ENCODE measurements at regions not wholly inside any gene's neighbourhood (a gene's known extent, or its start where the extent isn't known, plus 50 kb on each side); places are given as distances from the start of the nearest gene placed in this dataset.
"Not testable (repeated sequence)": the region's sequence is repeated elsewhere in the genome, so short reads cannot be mapped to it uniquely, and the experiment has no call there.

- no peak for DNase-seq (ENCODE audit: insufficient read length, low spot score)
- TF ChIP-seq POLR2A (IDR thresholded peaks at IDR 0.05; ENCODE audit: low read depth, low read length): no peak
- TF ChIP-seq SPI1 (IDR thresholded peaks at IDR 0.05; ENCODE audit: low read depth, low read length): no peak
- no peak for TF ChIP-seq PAX5 (IDR thresholded peaks at IDR 0.05; ENCODE audit: insufficient read depth, low read length, severe bottlenecking)
- no peak for TF ChIP-seq POLR2AphosphoS5 (IDR thresholded peaks at IDR 0.05; ENCODE audit: low read depth, low read length)
- TF ChIP-seq TAF1 (IDR thresholded peaks at IDR 0.05; ENCODE audit: low read depth, low read length): no peak
- no peak for TF ChIP-seq POU2F2 (IDR thresholded peaks at IDR 0.05; ENCODE audit: low read depth, low read length)
- FAIRE-seq: no peak
Observed at GRCh38 chr2:51959696-51960095, 927.8 kb upstream of the NRXN1 start.

GRCh38 chr2:51953931-51954330 is 922.0 kb upstream of the NRXN1 start:
- FAIRE-seq (no peak), DNase-seq (ENCODE audit: insufficient read length, low spot score) (no peak)
- no peak for TF ChIP-seq POLR2A (IDR thresholded peaks at IDR 0.05; ENCODE audit: low read depth, low read length)
- TF ChIP-seq POU2F2 (IDR thresholded peaks at IDR 0.05; ENCODE audit: low read depth, low read length): no peak
- no peak for TF ChIP-seq SPI1 (IDR thresholded peaks at IDR 0.05; ENCODE audit: low read depth, low read length)
- no peak for TF ChIP-seq POLR2AphosphoS5 (IDR thresholded peaks at IDR 0.05; ENCODE audit: low read depth, low read length)
- TF ChIP-seq PAX5 (IDR thresholded peaks at IDR 0.05; ENCODE audit: insufficient read depth, low read length, severe bottlenecking): no peak

GRCh38 chr2:51921076-51921475 is 889.1 kb upstream of the NRXN1 start:
- FAIRE-seq (no peak), DNase-seq (ENCODE audit: insufficient read length, low spot score) (no peak)
- TF ChIP-seq SPI1 (IDR thresholded peaks at IDR 0.05; ENCODE audit: low read depth, low read length) (no peak), POU2F2 (IDR thresholded peaks at IDR 0.05; ENCODE audit: low read depth, low read length) (no peak), TAF1 (IDR thresholded peaks at IDR 0.05; ENCODE audit: low read depth, low read length) (no peak), POLR2AphosphoS5 (IDR thresholded peaks at IDR 0.05; ENCODE audit: low read depth, low read length) (no peak), POLR2A (IDR thresholded peaks at IDR 0.05; ENCODE audit: low read depth, low read length) (no peak), PAX5 (IDR thresholded peaks at IDR 0.05; ENCODE audit: insufficient read depth, low read length, severe bottlenecking) (no peak)

GRCh38 chr2:51920509-51920908 is 888.6 kb upstream of the NRXN1 start:
- TF ChIP-seq PAX5 (IDR thresholded peaks at IDR 0.05; ENCODE audit: insufficient read depth, low read length, severe bottlenecking) (no peak), POU2F2 (IDR thresholded peaks at IDR 0.05; ENCODE audit: low read depth, low read length) (no peak), TAF1 (IDR thresholded peaks at IDR 0.05; ENCODE audit: low read depth, low read length) (no peak), POLR2A (IDR thresholded peaks at IDR 0.05; ENCODE audit: low read depth, low read length) (no peak), POLR2AphosphoS5 (IDR thresholded peaks at IDR 0.05; ENCODE audit: low read depth, low read length) (no peak), SPI1 (IDR thresholded peaks at IDR 0.05; ENCODE audit: low read depth, low read length) (no peak)
- no peak for DNase-seq (ENCODE audit: insufficient read length, low spot score)
- no peak for FAIRE-seq

GRCh38 chr2:51919395-51919794 is 887.5 kb upstream of the NRXN1 start:
- FAIRE-seq: no peak
- DNase-seq (ENCODE audit: insufficient read length, low spot score): no peak
- no peak for TF ChIP-seq POLR2A (IDR thresholded peaks at IDR 0.05; ENCODE audit: low read depth, low read length)
- TF ChIP-seq POU2F2 (IDR thresholded peaks at IDR 0.05; ENCODE audit: low read depth, low read length): no peak
- TF ChIP-seq TAF1 (IDR thresholded peaks at IDR 0.05; ENCODE audit: low read depth, low read length): no peak
- no peak for TF ChIP-seq PAX5 (IDR thresholded peaks at IDR 0.05; ENCODE audit: insufficient read depth, low read length, severe bottlenecking)
- no peak for TF ChIP-seq SPI1 (IDR thresholded peaks at IDR 0.05; ENCODE audit: low read depth, low read length)
- TF ChIP-seq POLR2AphosphoS5 (IDR thresholded peaks at IDR 0.05; ENCODE audit: low read depth, low read length): no peak

- DNase-seq (ENCODE audit: insufficient read length, low spot score) (no peak), FAIRE-seq (no peak)
- TF ChIP-seq POU2F2 (IDR thresholded peaks at IDR 0.05; ENCODE audit: low read depth, low read length) (no peak), POLR2AphosphoS5 (IDR thresholded peaks at IDR 0.05; ENCODE audit: low read depth, low read length) (no peak), PAX5 (IDR thresholded peaks at IDR 0.05; ENCODE audit: insufficient read depth, low read length, severe bottlenecking) (no peak), POLR2A (IDR thresholded peaks at IDR 0.05; ENCODE audit: low read depth, low read length) (no peak)
Observed at GRCh38 chr2:51918113-51918512, 886.2 kb upstream of the NRXN1 start.

- TF ChIP-seq TAF1 (IDR thresholded peaks at IDR 0.05; ENCODE audit: low read depth, low read length) (no peak), PAX5 (IDR thresholded peaks at IDR 0.05; ENCODE audit: insufficient read depth, low read length, severe bottlenecking) (no peak), POLR2A (IDR thresholded peaks at IDR 0.05; ENCODE audit: low read depth, low read length) (no peak), SPI1 (IDR thresholded peaks at IDR 0.05; ENCODE audit: low read depth, low read length) (no peak), POLR2AphosphoS5 (IDR thresholded peaks at IDR 0.05; ENCODE audit: low read depth, low read length) (no peak), POU2F2 (IDR thresholded peaks at IDR 0.05; ENCODE audit: low read depth, low read length) (no peak)
- no peak for FAIRE-seq
- DNase-seq (ENCODE audit: insufficient read length, low spot score): no peak
Observed at GRCh38 chr2:51903728-51904127, 871.8 kb upstream of the NRXN1 start.

- no peak for FAIRE-seq
- TF ChIP-seq TAF1 (IDR thresholded peaks at IDR 0.05; ENCODE audit: low read depth, low read length) (no peak), POLR2A (IDR thresholded peaks at IDR 0.05; ENCODE audit: low read depth, low read length) (no peak), POLR2AphosphoS5 (IDR thresholded peaks at IDR 0.05; ENCODE audit: low read depth, low read length) (no peak), POU2F2 (IDR thresholded peaks at IDR 0.05; ENCODE audit: low read depth, low read length) (no peak), PAX5 (IDR thresholded peaks at IDR 0.05; ENCODE audit: insufficient read depth, low read length, severe bottlenecking) (no peak), SPI1 (IDR thresholded peaks at IDR 0.05; ENCODE audit: low read depth, low read length) (no peak)
Observed at GRCh38 chr2:51899643-51900042, 867.7 kb upstream of the NRXN1 start.

GRCh38 chr2:51894584-51894983 is 862.7 kb upstream of the NRXN1 start:
- DNase-seq (ENCODE audit: insufficient read length, low spot score); FAIRE-seq: not testable (repeated sequence)

More at GRCh38 chr2:51899643-51900042, 867.7 kb upstream of the NRXN1 start:
- no peak for DNase-seq (ENCODE audit: insufficient read length, low spot score)

- DNase-seq (ENCODE audit: insufficient read length, low spot score) (no peak), FAIRE-seq (no peak)
- TF ChIP-seq POLR2AphosphoS5 (IDR thresholded peaks at IDR 0.05; ENCODE audit: low read depth, low read length) (no peak), PAX5 (IDR thresholded peaks at IDR 0.05; ENCODE audit: insufficient read depth, low read length, severe bottlenecking) (no peak), POU2F2 (IDR thresholded peaks at IDR 0.05; ENCODE audit: low read depth, low read length) (no peak), TAF1 (IDR thresholded peaks at IDR 0.05; ENCODE audit: low read depth, low read length) (no peak), POLR2A (IDR thresholded peaks at IDR 0.05; ENCODE audit: low read depth, low read length) (no peak), SPI1 (IDR thresholded peaks at IDR 0.05; ENCODE audit: low read depth, low read length) (no peak)
Observed at GRCh38 chr2:51888120-51888519, 856.2 kb upstream of the NRXN1 start.

Measured in GM12891 (cell line).